ENCODE measurements at regions not wholly inside any gene's neighbourhood (a gene's known extent, or its start where the extent isn't known, plus 50 kb on each side); places are given as distances from the start of the nearest gene placed in this dataset.
"Not testable (repeated sequence)": the region's sequence is repeated elsewhere in the genome, so short reads cannot be mapped to it uniquely, and the experiment has no call there.

GRCh38 chr3:64437131-64437530 lies 211.9 kb upstream of the PRICKLE2 start:
- no peak for DNase-seq
- H3K36me3 ChIP-seq (ENCODE audit: control insufficient read depth, insufficient read depth, low read length): no peaks in the 10 kb centered on the region
- H3K4me1 Mint-ChIP-seq: no peaks in the 10 kb centered on the region
- ATAC-seq (ENCODE audit: low read depth in 2 of 2): no peak
- no peak overlapping the region for H3K4me3 ChIP-seq (ENCODE audit: low read depth, low read length)
- H3K4me1 ChIP-seq (ENCODE audit: control insufficient read depth, insufficient read depth, low read length, poor library complexity, severe bottlenecking): no peaks in the 10 kb centered on the region
- peaks cover 5% of the 10 kb centered on the region for H3K27me3 Mint-ChIP-seq
- peaks cover 3% of the 10 kb centered on the region for H3K36me3 Mint-ChIP-seq
- peaks cover 0 to 15% (median 2%) of the 10 kb centered on the region in 7 donors for H3K9me3 Mint-ChIP-seq
- no peak overlapping the region for H3K27ac ChIP-seq (ENCODE audit: insufficient read depth, low read length, poor library complexity, severe bottlenecking)
- peaks cover 4% of the 10 kb centered on the region for H3K27me3 ChIP-seq (ENCODE audit: control insufficient read depth, insufficient read depth, low read length)
- H3K27ac Mint-ChIP-seq: no peak overlapping the region
- no peaks in the 10 kb centered on the region for H3K9me3 ChIP-seq (ENCODE audit: control insufficient read depth in 2 of 2, low read length in 2 of 2)
- no peak overlapping the region for H3K4me3 Mint-ChIP-seq

- ATAC-seq (ENCODE audit: low read depth in 2 of 2); H3K27ac Mint-ChIP-seq; H3K27ac ChIP-seq (ENCODE audit: insufficient read depth, low read length, poor library complexity, severe bottlenecking); H3K4me1 Mint-ChIP-seq; H3K36me3 Mint-ChIP-seq; H3K27me3 ChIP-seq (ENCODE audit: control insufficient read depth, insufficient read depth, low read length); H3K4me3 Mint-ChIP-seq; H3K4me3 ChIP-seq (ENCODE audit: low read depth, low read length); H3K9me3 ChIP-seq (ENCODE audit: control insufficient read depth in 2 of 2, low read length in 2 of 2); DNase-seq; H3K36me3 ChIP-seq (ENCODE audit: control insufficient read depth, insufficient read depth, low read length); H3K27me3 Mint-ChIP-seq; H3K4me1 ChIP-seq (ENCODE audit: control insufficient read depth, insufficient read depth, low read length, poor library complexity, severe bottlenecking): not testable (repeated sequence)
- H3K9me3 Mint-ChIP-seq: peaks cover 0 to 15% (median 3%) of the 10 kb centered on the region in 7 donors
These were observed 209.8 kb upstream of the PRICKLE2 start for GRCh38 chr3:64435023-64435422.

DNA sequence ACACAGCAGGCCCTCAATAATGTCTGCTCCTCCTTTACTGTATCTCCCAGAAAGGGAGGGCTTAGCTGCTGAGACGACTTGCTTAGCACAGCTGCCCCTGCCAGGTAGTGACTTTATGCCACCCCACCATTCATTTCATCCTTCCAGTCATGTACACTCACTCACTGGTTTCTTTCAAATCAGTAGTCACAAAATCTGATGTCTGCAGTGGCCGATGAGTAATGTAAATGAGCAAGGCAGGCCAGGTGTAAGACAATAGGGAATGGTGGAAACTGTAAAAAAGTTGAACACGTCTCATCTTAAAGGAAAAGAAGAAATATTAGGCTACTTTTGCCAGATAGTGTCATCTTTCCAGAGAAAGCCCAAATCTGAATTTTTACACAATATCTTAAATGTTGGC lies 207.6 kb upstream of the PRICKLE2 start:
- Histone ChIP-seq H3K27ac (ENCODE audit: insufficient read depth, low read length, poor library complexity, severe bottlenecking) (no peak overlapping the region), H3K4me1 (ENCODE audit: control insufficient read depth, insufficient read depth, low read length, poor library complexity, severe bottlenecking) (no peaks in the 10 kb centered on the region), H3K36me3 (ENCODE audit: control insufficient read depth, insufficient read depth, low read length) (no peaks in the 10 kb centered on the region), H3K4me3 (ENCODE audit: low read depth, low read length) (no peak overlapping the region), H3K27me3 (ENCODE audit: control insufficient read depth, insufficient read depth, low read length) (no peaks in the 10 kb centered on the region), H3K9me3 (ENCODE audit: control insufficient read depth in 2 of 2, low read length in 2 of 2) (no peaks in the 10 kb centered on the region)
- Mint-ChIP-seq H3K4me3 (no peak overlapping the region), H3K27ac (no peak overlapping the region), H3K27me3 (no peaks in the 10 kb centered on the region), H3K9me3 (peaks cover 0 to 18% (median 5%) of the 10 kb centered on the region in 7 donors), H3K36me3 (peaks cover 3% of the 10 kb centered on the region), H3K4me1 (no peaks in the 10 kb centered on the region)
- DNase-seq: no peak
- no peak for ATAC-seq (ENCODE audit: low read depth in 2 of 2)

DNA sequence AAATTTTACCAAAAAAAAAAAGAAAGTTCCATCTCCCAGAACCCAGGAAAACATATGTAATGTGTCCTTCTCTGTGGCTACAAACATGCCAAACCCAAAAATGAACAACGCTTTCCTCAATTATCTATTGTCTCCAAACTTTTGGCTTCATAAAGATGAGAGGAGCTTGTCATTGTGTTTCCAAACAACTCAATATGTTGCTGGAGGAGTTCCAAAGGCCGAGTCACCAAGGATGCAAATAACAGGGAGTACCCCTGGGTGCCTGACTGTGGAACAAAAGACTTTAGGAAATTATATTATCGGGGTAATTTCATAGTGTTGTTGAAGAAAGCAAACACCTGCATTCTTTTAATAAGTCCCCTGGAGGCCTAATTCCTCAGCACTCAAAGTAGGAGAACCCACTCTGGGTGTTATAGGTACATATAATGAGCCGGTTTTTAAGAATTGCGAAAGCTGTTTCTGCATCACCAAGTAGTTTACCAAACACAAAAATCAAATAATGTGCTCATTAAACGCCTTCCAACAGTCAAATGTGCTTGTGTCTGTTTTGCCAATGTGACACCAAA lies 206.3 kb upstream of the PRICKLE2 start:
- H3K4me1 Mint-ChIP-seq: no peaks in the 10 kb centered on the region
- Histone ChIP-seq H3K9me3 (ENCODE audit: control insufficient read depth in 2 of 2, low read length in 2 of 2) (no peaks in the 10 kb centered on the region), H3K4me1 (ENCODE audit: control insufficient read depth, insufficient read depth, low read length, poor library complexity, severe bottlenecking) (no peaks in the 10 kb centered on the region), H3K27me3 (ENCODE audit: control insufficient read depth, insufficient read depth, low read length) (no peaks in the 10 kb centered on the region), H3K4me3 (ENCODE audit: low read depth, low read length) (no peak overlapping the region), H3K36me3 (ENCODE audit: control insufficient read depth, insufficient read depth, low read length) (no peaks in the 10 kb centered on the region), H3K27ac (ENCODE audit: insufficient read depth, low read length, poor library complexity, severe bottlenecking) (no peak overlapping the region)
- DNase-seq (no peak), ATAC-seq (ENCODE audit: low read depth in 2 of 2) (no peak)
- H3K4me3 Mint-ChIP-seq: no peak overlapping the region
- H3K36me3 Mint-ChIP-seq: peaks cover 3% of the 10 kb centered on the region
- H3K27ac Mint-ChIP-seq: no peak overlapping the region
- H3K27me3 Mint-ChIP-seq: no peaks in the 10 kb centered on the region
- peaks cover 0 to 16% (median 5%) of the 10 kb centered on the region in 7 donors for H3K9me3 Mint-ChIP-seq

GRCh38 chr3:64427671-64428070 lies 202.4 kb upstream of the PRICKLE2 start:
- Mint-ChIP-seq H3K27ac (no peak overlapping the region), H3K9me3 (peaks cover 0 to 5% (median 1%) of the 10 kb centered on the region in 7 donors)
- no peak for ATAC-seq (ENCODE audit: low read depth in 2 of 2)

DNA sequence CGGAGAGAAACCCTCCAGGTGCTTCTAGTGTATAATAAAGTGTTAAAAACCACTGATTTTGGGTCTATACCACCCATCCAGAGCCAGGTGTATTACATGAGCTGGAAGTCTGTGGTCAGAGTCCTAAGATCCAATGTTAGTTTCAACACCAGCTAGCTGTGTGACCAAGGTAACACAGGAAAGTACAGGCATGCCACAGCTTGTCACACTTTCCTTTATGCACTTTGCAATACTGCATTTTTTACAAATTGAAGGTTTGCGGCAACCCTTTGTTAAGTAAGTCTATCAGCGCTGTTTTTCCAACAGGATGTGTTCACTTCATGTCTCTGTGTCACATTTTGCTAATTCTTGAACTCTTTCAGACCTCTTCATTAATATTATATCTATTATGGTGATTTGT lies 201.3 kb upstream of the PRICKLE2 start:
- H3K36me3 Mint-ChIP-seq: no peaks in the 10 kb centered on the region

More at GRCh38 chr3:64427671-64428070, 202.4 kb upstream of the PRICKLE2 start:
- H3K4me1 Mint-ChIP-seq: no peaks in the 10 kb centered on the region
- DNase-seq: no peak
- H3K27ac ChIP-seq (ENCODE audit: insufficient read depth, low read length, poor library complexity, severe bottlenecking): no peak overlapping the region
- H3K27me3 Mint-ChIP-seq: no peaks in the 10 kb centered on the region
- H3K4me1 ChIP-seq (ENCODE audit: control insufficient read depth, insufficient read depth, low read length, poor library complexity, severe bottlenecking): no peaks in the 10 kb centered on the region
- H3K4me3 ChIP-seq (ENCODE audit: low read depth, low read length): no peak overlapping the region
- H3K36me3 Mint-ChIP-seq: no peaks in the 10 kb centered on the region
- no peak overlapping the region for H3K4me3 Mint-ChIP-seq
- no peaks in the 10 kb centered on the region for H3K9me3 ChIP-seq (ENCODE audit: control insufficient read depth in 2 of 2, low read length in 2 of 2)
- no peaks in the 10 kb centered on the region for H3K36me3 ChIP-seq (ENCODE audit: control insufficient read depth, insufficient read depth, low read length)
- H3K27me3 ChIP-seq (ENCODE audit: control insufficient read depth, insufficient read depth, low read length): peaks cover 3% of the 10 kb centered on the region

GRCh38 chr3:64422932-64423331 lies 197.7 kb upstream of the PRICKLE2 start:
- H3K36me3 Mint-ChIP-seq: no peaks in the 10 kb centered on the region

More for the DNA sequence above, 201.3 kb upstream of the PRICKLE2 start:
- ATAC-seq (ENCODE audit: low read depth in 2 of 2) (no peak), DNase-seq (no peak)
- Mint-ChIP-seq H3K27me3 (no peaks in the 10 kb centered on the region), H3K4me3 (no peak overlapping the region), H3K9me3 (peaks cover 0 to 5% (median 1%) of the 10 kb centered on the region in 7 donors), H3K27ac (no peak overlapping the region), H3K4me1 (no peaks in the 10 kb centered on the region)
- Histone ChIP-seq H3K4me1 (ENCODE audit: control insufficient read depth, insufficient read depth, low read length, poor library complexity, severe bottlenecking) (no peaks in the 10 kb centered on the region), H3K27me3 (ENCODE audit: control insufficient read depth, insufficient read depth, low read length) (peaks cover 3% of the 10 kb centered on the region), H3K9me3 (ENCODE audit: control insufficient read depth in 2 of 2, low read length in 2 of 2) (no peaks in the 10 kb centered on the region), H3K36me3 (ENCODE audit: control insufficient read depth, insufficient read depth, low read length) (no peaks in the 10 kb centered on the region), H3K27ac (ENCODE audit: insufficient read depth, low read length, poor library complexity, severe bottlenecking) (no peak overlapping the region), H3K4me3 (ENCODE audit: low read depth, low read length) (no peak overlapping the region)

GRCh38 chr3:64422192-64422591 lies 196.9 kb upstream of the PRICKLE2 start:
- no peak overlapping the region for H3K4me3 Mint-ChIP-seq
- no peaks in the 10 kb centered on the region for H3K27me3 Mint-ChIP-seq
- no peaks in the 10 kb centered on the region for H3K4me1 Mint-ChIP-seq
- no peak overlapping the region for H3K27ac Mint-ChIP-seq
- no peak for DNase-seq
- H3K9me3 Mint-ChIP-seq: no peaks in the 10 kb centered on the region
- H3K4me1 ChIP-seq (ENCODE audit: control insufficient read depth, insufficient read depth, low read length, poor library complexity, severe bottlenecking): no peaks in the 10 kb centered on the region
- H3K27me3 ChIP-seq (ENCODE audit: control insufficient read depth, insufficient read depth, low read length): peaks cover 3% of the 10 kb centered on the region
- H3K27ac ChIP-seq (ENCODE audit: insufficient read depth, low read length, poor library complexity, severe bottlenecking): no peak overlapping the region
- ATAC-seq (ENCODE audit: low read depth in 2 of 2): no peak
- no peaks in the 10 kb centered on the region for H3K36me3 ChIP-seq (ENCODE audit: control insufficient read depth, insufficient read depth, low read length)
- no peaks in the 10 kb centered on the region for H3K36me3 Mint-ChIP-seq
- H3K9me3 ChIP-seq (ENCODE audit: control insufficient read depth in 2 of 2, low read length in 2 of 2): no peaks in the 10 kb centered on the region
- no peak overlapping the region for H3K4me3 ChIP-seq (ENCODE audit: low read depth, low read length)

More at GRCh38 chr3:64422932-64423331, 197.7 kb upstream of the PRICKLE2 start:
- H3K9me3 ChIP-seq (ENCODE audit: control insufficient read depth in 2 of 2, low read length in 2 of 2): no peaks in the 10 kb centered on the region
- no peak overlapping the region for H3K4me3 ChIP-seq (ENCODE audit: low read depth, low read length)
- Mint-ChIP-seq H3K4me3 (no peak overlapping the region), H3K4me1 (no peaks in the 10 kb centered on the region), H3K9me3 (peaks cover 0 to under 1% (median 0%) of the 10 kb centered on the region in 7 donors), H3K27ac (no peak overlapping the region), H3K27me3 (no peaks in the 10 kb centered on the region)
- no peak for ATAC-seq (ENCODE audit: low read depth in 2 of 2)
- H3K4me1 ChIP-seq (ENCODE audit: control insufficient read depth, insufficient read depth, low read length, poor library complexity, severe bottlenecking): no peaks in the 10 kb centered on the region
- H3K36me3 ChIP-seq (ENCODE audit: control insufficient read depth, insufficient read depth, low read length): no peaks in the 10 kb centered on the region
- DNase-seq: no peak
- peaks cover 3% of the 10 kb centered on the region for H3K27me3 ChIP-seq (ENCODE audit: control insufficient read depth, insufficient read depth, low read length)
- no peak overlapping the region for H3K27ac ChIP-seq (ENCODE audit: insufficient read depth, low read length, poor library complexity, severe bottlenecking)
